Adipocyte (in vitro differentiated cells): ENCODE measurements at regions not wholly inside any gene's neighbourhood (a gene's known extent, or its start where the extent isn't known, plus 50 kb on each side); places are given as distances from the start of the nearest gene placed in this dataset.
"Not testable (repeated sequence)": the region's sequence is repeated elsewhere in the genome, so short reads cannot be mapped to it uniquely, and the experiment has no call there.

Experiments used
- DNase-seq: peaks from one replicate; pipeline ENCODE4 v3.0.0-alpha.2; 2015; ENCODE audit warnings: low read depth
- H3K27me3 ChIP-seq: replicated peaks from 2 replicates; pipeline ENCODE4 v1.7.0; 2013; ENCODE audit warnings: mild to moderate bottlenecking, low read length, moderate library complexity; ENCODE audit not compliant: control insufficient read depth, insufficient read depth
- H3K36me3 ChIP-seq: 2 replicates; pipeline ENCODE4 v1.7.0; 2013; ENCODE audit warnings: low read length, mild to moderate bottlenecking, moderate library complexity; ENCODE audit not compliant: control insufficient read depth, insufficient read depth, severe bottlenecking
- H3K4me1 ChIP-seq: 2 replicates; pipeline ENCODE4 v1.7.0; 2013; ENCODE audit warnings: mild to moderate bottlenecking, low read length, moderate library complexity; ENCODE audit not compliant: control insufficient read depth, insufficient read depth
- H3K4me3 ChIP-seq: 2 replicates; pipeline ENCODE4 v1.7.0; 2013; ENCODE audit warnings: mild to moderate bottlenecking, low read length, moderate library complexity
- H3K9ac ChIP-seq: 2 replicates; pipeline ENCODE4 v1.7.0; 2013; ENCODE audit warnings: mild to moderate bottlenecking, low read length, moderate library complexity
- H3K9me3 ChIP-seq: 2 replicates; pipeline ENCODE4 v1.7.0; 2013; ENCODE audit warnings: mild to moderate bottlenecking, low read length, moderate library complexity; ENCODE audit not compliant: control insufficient read depth

DNA sequence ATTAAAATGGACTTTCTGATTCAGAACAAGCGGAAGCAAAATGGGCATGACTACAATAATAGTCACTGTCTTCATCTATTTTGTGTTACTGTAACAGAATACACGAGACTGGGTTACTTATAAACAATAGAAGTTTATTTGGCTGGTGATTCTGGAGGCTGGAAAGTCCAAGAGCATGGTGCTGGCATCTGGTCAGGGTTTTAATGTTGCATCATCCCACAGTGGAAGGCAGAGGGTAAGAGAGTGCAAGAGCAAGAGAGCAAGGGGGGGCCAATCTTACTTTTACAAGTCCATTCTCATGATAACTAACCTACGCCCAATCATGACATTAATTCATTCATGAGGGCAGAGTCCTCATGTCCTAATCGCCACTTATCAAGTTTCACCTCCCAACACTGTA lies 189.2 kb downstream of the TOX3 start:
- Histone ChIP-seq H3K9ac (no peak overlapping the region), H3K4me3 (no peak overlapping the region), H3K36me3 (no peaks in the 10 kb centered on the region), H3K4me1 (no peaks in the 10 kb centered on the region), H3K27me3 (no peaks in the 10 kb centered on the region), H3K9me3 (peaks cover 10% of the 10 kb centered on the region)
- DNase-seq: no peak

DNA sequence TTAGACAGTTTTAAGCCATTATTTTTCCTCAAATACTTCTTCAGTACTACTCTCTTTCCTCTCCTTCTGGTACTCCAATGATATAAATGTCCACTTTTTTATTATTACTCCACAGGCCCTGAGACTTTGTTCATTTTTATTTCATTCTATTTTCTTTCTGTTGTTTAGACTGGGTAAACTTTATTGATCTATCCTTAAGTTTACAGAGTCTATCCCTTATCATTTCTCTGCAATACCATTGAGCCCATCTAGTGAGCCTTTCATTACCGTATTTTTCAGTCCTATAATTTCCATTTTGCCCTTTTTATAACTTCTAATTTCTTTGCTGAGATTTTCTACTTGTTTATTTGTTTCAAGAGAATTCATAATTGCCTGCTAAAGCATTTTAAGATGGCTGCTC lies 193.7 kb downstream of the TOX3 start:
- no peak for DNase-seq
- H3K9me3 ChIP-seq: peaks cover 4% of the 10 kb centered on the region
- H3K27me3 ChIP-seq: no peaks in the 10 kb centered on the region
- no peaks in the 10 kb centered on the region for H3K36me3 ChIP-seq
- H3K4me3 ChIP-seq: no peak overlapping the region
- H3K4me1 ChIP-seq: no peaks in the 10 kb centered on the region
- no peak overlapping the region for H3K9ac ChIP-seq

DNA sequence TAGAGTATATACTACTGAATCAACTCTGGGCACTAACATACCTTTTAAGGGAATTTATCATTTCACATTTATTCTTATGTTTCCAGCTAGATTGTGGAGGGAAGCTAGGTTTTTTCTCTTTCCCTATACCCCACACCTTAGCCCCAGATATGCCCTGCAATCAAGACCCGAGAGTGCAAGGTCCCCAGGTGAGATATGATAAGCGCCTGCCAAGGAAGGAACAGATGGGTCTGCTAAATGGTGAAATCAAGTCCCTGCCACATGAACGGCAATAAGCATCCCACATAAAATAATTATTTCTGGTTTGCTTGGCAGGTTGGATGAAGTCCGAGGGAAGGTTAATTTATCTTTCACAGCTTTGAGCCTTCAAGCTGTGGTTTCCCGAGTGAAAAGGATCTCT lies 195.5 kb downstream of the TOX3 start:
- H3K36me3 ChIP-seq: no peaks in the 10 kb centered on the region
- H3K4me1 ChIP-seq: no peaks in the 10 kb centered on the region
- no peak for DNase-seq
- H3K27me3 ChIP-seq: no peaks in the 10 kb centered on the region
- H3K4me3 ChIP-seq: no peak overlapping the region
- no peak overlapping the region for H3K9ac ChIP-seq
- H3K9me3 ChIP-seq: no peaks in the 10 kb centered on the region

DNA sequence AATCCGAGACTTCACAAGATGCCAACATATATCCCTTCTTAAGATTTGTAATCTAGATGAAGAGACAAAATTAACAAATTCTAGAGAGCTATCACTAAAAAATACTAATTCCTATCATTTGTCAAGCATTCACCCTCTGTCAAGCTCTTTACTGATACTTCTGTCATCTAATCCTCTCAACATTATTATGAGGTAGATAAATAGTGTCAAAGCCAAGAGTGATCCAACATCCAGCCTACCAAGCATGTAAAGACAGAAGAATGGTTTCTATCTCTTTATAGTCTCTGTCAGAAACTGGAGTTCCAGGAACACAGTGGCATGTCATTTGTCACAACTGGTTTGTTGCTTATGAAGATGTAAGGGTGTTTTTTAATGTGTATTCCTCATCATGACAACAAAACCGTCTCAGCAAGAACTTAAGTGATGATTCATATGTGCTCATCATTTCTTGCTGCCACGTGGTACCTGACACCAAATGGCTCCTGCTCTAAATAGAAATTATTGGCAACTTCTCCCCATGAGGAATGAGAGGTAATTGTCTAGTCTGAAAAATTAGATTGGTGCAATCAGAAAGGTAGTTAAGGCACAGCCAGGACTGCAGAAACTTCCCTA lies 196.8 kb downstream of the TOX3 start:
- no peak for DNase-seq
- Histone ChIP-seq H3K4me3 (no peak overlapping the region), H3K27me3 (no peaks in the 10 kb centered on the region), H3K4me1 (no peaks in the 10 kb centered on the region), H3K9me3 (no peaks in the 10 kb centered on the region), H3K9ac (no peak overlapping the region), H3K36me3 (no peaks in the 10 kb centered on the region)

DNA sequence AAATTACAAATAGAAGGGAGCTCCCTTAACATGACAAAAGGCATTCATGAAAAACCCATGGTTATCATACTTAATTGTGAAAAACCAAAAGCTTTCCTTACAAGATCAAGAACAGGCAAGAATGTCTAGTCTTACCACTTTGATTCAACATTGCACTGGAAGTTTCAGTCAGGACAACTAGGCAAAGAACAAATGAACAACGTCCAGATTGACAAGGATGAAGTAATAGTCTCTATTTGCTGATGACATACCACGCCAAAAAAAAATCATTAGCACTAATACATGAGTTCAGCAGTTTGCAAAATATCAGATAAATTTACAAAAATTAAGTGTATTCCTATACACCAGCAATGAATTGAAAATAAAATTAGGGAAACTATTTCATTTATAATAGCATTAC lies 200.2 kb downstream of the TOX3 start:
- no peak overlapping the region for H3K9ac ChIP-seq
- no peak overlapping the region for H3K4me3 ChIP-seq
- H3K4me1 ChIP-seq: no peaks in the 10 kb centered on the region
- H3K9me3 ChIP-seq: no peaks in the 10 kb centered on the region
- H3K36me3 ChIP-seq: no peaks in the 10 kb centered on the region
- H3K27me3 ChIP-seq: no peaks in the 10 kb centered on the region
- DNase-seq: no peak

DNA sequence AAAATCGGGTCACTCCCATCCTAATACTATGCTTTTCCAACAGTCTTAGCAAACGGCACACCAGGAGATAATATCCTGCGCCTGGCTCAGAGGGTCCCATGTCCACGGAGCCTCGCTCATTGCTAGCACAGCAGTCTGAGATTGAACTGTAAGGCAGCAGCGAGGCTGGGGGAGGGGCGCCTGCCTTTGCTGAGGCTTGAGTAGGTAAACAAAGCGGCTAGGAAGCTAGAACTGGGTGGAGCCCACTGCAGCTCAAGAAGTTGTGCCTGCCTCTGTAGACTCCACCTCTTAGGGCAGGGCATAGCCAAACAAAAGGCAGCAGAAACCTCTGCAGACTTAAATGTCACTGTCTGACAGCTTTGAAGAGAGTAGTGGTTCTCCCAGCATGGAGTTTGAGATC lies 213.3 kb downstream of the TOX3 start:
- not testable (repeated sequence) for H3K36me3 ChIP-seq, H3K27me3 ChIP-seq, H3K9me3 ChIP-seq, H3K9ac ChIP-seq, DNase-seq, H3K4me1 ChIP-seq, H3K4me3 ChIP-seq

DNA sequence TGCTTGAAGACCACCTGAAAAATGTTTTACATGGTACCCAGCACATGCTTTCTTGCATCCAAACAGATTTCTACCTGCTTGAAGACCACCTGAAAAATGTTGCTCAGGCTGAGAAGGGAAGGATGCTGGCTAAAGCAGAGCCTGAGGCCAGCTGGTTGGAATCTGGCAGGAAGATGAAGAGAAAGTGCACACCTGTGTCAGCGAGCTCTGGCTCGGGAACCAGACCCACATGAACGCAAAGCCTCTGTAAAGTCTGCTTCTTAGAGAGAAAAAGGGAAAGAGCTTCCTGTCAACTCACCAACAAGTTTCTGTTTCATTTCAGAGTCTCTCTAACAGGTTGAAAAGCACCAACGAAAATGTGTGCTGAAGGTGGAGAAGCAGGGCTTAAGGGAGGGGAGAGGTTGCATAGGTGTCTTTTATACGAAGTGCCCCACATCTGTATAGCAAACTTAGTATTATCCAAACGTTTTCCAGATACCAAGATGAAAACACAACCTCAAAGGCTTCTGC lies 226.0 kb downstream of the TOX3 start:
- Histone ChIP-seq H3K27me3 (no peaks in the 10 kb centered on the region), H3K36me3 (no peaks in the 10 kb centered on the region), H3K9me3 (no peaks in the 10 kb centered on the region), H3K9ac (no peak overlapping the region), H3K4me1 (no peaks in the 10 kb centered on the region), H3K4me3 (no peak overlapping the region)
- DNase-seq: no peak

DNA sequence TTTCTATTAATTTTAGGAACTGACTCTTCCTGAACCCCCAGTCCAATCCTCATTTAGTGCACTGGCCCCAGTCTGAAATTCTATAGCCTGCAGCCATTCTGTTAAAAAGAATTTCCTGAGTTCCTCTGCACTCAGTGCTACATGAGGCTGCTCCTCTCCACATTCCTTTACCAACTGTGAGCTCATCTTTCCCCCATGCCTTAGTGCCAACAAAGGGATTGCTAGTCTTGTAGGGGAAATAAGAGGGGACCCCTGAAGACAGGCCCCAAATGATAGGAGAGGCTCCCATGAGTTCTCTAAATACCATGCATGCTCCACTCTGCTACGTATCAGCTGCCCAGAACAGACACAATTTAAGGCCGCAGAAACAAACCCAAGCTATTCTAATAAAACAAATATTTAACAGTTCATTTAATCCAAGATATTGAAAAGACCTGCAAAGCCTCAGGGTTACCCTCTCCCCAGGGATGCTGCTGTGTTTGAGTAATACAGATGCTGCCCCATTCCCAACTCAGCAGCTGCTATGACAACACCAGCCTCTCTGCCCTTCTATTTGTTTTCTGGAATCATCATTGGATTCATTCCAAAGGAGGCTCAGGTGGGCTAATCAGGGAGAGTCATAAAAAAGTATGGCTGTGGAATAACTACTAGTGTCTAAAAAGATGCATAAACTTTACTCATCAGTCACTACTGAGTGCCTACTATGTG lies 228.5 kb downstream of the TOX3 start:
- no peak for DNase-seq
- Histone ChIP-seq H3K27me3 (no peaks in the 10 kb centered on the region), H3K4me1 (no peaks in the 10 kb centered on the region), H3K4me3 (no peak overlapping the region), H3K9me3 (no peaks in the 10 kb centered on the region), H3K36me3 (no peaks in the 10 kb centered on the region), H3K9ac (no peak overlapping the region)

DNA sequence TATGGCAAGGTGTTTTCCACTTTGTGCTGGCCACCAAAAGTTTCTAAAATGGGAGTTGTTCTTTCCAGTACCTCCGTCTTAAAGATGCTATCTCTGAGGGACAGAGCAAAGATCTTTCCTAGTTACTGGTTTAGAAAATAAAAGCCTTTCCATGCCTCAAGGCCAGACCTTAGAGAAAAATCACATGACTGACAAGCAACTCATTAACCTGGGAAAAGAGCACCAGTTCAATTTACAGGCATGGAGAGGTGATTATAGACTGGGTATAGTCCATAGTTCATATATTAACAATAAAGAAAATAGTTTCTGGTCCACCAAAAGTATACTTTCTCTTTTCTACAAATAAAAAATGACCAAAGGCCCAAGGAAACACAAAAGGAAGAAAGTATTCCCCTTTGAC lies 230.7 kb downstream of the TOX3 start:
- no peak for DNase-seq
- Histone ChIP-seq H3K4me1 (no peaks in the 10 kb centered on the region), H3K27me3 (no peaks in the 10 kb centered on the region), H3K9me3 (no peaks in the 10 kb centered on the region), H3K4me3 (no peak overlapping the region), H3K9ac (no peak overlapping the region), H3K36me3 (no peaks in the 10 kb centered on the region)

DNA sequence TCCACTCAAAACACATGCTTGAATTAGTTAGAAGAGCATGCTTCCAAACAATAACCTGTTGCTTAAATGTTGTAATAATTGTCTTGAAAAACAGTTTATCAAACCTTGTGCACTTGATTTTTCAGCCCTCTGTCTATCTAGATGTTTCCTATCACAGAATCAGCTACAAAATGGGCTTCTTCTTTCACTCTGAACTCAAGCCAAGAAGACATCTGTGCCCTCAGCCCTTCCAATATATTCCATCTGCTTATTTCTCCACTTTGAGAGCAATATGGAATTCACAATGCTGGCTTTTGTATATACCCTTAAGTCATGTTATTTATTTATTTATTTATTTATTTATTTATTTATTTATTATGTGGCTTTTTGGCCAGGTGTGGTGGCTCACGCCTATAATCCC lies 234.2 kb downstream of the TOX3 start:
- Histone ChIP-seq H3K27me3 (peaks cover 4% of the 10 kb centered on the region), H3K9ac (no peak overlapping the region), H3K36me3 (no peaks in the 10 kb centered on the region), H3K4me3 (no peak overlapping the region), H3K4me1 (no peaks in the 10 kb centered on the region), H3K9me3 (no peaks in the 10 kb centered on the region)
- no peak for DNase-seq

DNA sequence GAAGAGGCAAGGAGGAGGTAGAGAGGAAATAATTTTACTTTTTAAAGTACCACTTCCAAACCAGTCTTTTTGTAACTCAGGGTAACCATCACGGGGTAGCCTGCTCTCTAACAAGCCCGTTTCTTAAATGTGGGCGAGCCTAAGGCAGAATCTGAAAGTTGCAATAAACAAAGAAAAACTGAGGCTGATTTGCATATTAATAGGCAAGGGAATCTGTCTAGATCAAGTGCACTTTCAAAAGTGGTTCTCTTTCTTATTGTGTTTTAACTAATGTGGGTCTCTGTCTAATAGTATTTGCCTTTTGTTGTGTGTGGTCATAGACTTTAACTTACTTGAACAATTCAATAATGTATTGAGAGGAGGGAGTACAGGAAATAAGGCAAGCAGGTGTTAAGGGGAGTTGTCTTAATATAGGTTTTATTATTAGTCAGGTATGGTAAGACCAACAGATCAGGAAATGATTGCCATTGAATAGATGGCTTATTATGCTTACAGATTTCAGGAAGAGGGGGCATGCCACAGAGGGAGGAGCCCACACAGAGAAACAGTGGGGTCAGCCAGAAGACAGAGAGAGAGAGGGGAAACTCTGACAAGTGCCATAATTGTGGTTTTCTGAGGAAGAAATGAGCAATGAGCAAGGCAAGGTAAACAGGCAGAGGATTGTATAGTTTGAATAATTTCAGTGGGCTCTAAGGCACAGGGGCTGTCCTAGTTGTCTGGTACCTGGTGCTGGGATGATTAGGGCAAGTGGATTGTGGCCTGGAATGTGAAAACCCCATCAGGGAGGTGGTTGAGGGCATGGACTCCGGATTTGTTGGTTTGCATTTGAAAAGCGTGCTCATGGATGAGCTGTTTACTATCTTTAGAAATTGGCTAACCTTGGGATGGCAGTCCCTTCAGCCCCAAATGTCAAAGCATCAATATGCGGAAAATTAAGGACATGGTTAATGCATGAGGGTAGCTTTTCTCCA lies 237.2 kb downstream of the TOX3 start:
- no peak overlapping the region for H3K4me3 ChIP-seq
- no peak for DNase-seq
- no peaks in the 10 kb centered on the region for H3K9me3 ChIP-seq
- no peak overlapping the region for H3K9ac ChIP-seq
- no peaks in the 10 kb centered on the region for H3K4me1 ChIP-seq
- H3K36me3 ChIP-seq: no peaks in the 10 kb centered on the region
- peaks cover 4% of the 10 kb centered on the region for H3K27me3 ChIP-seq
